HK-2 (cell line): ENCODE measurements at regions not wholly inside any gene's neighbourhood (a gene's known extent, or its start where the extent isn't known, plus 50 kb on each side); places are given as distances from the start of the nearest gene placed in this dataset.

ENCODE experiments used
- DNase-seq: peaks from one replicate; pipeline ENCODE4 v3.0.0-alpha.2; 2018; ENCODE audit not compliant: unreplicated experiment

DNA sequence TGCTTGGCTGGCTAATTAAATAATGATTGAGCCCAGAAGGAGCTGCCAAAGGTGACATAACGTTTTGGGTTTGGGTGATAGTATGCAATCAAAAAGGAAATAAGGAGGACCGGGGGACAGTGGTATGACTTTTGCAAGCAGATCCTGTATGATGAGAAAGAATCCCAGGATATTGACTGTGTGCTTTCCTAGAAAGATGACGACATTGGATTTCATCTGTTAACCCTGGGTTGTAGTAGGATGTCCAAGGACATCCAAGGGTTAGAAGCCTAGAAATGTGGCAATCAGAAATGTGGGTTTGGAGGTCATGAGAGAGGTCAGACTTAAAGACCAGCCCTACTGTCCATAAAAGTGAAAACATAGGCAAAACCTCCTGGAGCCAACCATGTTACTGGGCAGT lies 50.3 kb upstream of the HMHB1 start:
- no peak for DNase-seq

DNA sequence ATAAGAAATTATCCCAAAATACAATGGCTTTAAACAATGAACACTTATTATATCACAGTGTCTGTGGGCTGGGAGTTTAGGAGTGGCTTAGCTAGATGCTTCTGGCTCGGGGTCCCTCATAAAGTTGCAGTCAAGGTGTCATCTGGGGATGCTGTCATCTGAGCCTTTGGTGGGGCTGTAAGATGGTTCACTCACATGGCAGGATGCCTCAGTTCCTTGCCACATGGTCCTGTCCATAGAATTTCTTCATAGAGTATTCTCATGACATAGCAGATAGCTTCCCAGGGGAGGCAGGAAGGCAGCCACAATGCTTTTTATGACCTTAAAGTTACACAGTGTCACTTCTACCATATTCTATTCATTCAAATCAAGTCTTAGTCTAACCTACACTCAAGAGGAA lies 51.2 kb upstream of the HMHB1 start:
- no peak for DNase-seq

DNA sequence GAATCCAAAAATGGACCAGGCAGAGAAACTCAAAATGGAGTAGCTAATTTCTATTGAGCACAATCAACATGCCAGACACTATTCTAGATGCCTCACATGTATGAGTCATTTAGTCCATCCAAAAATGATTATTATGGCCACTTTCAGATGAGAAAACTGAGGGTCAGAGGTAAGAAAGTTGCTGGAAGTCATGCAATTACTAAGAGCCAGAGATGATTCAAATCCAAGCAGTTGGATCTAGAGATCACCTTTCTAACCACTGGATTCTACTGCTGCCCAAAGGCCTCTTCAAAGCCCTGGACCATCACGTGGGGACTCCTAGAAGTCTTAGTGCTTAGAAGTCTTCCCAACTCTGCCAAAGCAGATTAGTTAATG lies 51.8 kb upstream of the HMHB1 start:
- DNase-seq: no peak

DNA sequence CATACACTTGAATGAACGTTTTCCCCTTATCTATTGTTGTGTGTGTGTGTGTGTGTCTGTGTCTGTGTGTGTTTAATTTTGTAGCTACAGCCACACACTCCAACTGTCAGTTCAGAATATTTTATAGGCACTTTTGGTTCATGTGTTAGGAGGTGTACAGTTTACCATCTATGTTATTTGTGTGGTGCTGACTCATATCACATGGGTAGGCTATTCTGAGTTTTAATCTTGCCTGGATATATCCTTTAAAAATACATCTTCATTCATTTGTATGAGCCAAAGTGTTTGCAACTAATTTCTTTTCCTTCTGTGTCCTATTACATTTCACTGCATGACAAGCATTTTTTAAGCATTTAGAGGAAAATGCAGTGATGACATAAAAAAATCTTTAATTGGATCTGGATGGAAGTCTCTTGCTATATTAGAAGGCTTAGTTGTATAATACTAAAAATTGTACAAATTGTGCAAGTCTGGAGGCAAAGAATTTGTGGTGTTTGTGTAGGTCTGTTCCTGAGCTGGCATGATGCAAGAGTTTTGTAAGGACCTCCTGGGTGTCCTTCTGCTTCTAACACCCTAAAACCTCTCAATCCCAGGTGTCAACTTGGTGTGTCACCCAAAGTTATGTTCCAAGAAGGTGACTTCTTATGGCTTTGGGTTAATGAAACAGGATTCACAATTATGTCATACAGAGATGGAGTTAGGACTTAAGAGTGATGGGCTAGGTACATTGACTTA lies 52.4 kb upstream of the HMHB1 start:
- no peak for DNase-seq

DNA sequence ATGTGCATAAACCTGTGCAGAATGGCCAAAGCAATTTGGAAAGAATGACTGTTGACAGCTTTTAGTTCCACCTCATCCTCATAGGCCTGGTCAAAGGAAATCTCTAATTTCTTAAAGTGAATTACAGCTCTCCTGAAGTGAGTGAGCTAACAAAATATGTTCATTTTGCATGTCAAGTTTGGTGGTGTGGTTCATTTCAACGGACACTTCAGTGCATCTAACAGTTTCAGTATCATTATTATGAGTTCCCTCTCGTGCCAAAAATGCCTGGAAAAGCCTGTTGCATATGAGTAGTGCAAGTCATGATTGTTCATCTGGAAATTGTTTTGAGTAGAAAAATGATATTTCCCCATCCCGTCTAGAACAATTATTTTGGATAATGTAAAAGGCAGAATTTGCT lies 53.2 kb upstream of the HMHB1 start:
- DNase-seq: no peak

DNA sequence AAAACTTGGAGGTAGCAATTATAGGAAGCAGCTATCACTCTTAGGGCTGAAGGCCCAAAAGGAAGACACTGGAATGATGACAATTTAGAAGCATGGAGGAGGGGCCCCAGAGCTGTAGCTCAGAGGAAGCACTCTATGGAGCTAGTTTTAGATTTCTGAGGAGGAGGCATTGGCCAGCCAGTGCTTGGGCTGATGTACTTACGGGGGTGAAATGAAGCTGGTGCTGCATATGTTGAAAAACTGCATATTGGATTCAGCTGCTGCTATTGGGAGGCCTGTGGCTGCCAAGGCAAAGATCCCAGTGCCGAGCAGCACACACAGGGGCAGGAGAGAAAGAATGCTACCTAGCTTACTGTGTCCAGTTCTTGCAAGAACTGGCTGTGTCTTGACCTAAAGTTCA lies 53.9 kb upstream of the HMHB1 start:
- DNase-seq: no peak

DNA sequence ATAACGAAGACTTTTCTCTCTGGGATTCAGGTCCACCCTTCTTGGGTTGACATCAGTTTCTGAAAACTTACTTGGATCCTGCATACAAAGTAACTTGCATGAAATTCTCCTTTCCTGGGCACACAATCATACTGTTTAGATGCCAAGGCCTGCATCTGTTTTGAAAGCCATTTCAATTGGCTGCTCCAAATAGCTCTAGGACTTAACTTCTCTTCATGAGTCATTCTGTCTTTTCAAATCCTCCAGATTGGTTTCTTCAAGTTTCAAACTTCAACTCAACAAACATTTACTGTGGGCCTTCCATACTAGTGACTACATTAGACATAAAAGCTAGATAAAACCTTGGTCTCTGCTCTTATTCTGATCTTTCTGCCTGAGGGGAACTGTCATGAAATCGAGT lies 54.8 kb upstream of the HMHB1 start:
- DNase-seq: no peak

DNA sequence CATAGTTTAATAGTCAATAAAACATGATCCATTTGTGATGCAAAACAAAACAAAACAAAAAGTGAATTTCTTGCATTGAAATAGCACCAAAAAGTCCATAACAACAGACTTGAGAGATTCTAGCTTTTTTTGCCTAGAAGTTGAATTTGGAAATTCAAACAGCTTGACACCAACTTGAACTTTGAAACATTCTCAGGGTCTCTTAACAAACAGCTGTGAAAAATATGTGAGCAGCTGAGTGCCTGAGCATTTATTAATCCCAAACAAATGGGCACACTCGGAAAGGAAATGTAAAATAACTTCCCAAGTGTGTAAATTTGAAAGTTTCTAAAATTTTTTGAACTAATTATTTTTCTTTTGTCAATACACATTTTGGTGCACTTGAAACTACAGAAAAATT lies 56.0 kb upstream of the HMHB1 start:
- DNase-seq: no peak

DNA sequence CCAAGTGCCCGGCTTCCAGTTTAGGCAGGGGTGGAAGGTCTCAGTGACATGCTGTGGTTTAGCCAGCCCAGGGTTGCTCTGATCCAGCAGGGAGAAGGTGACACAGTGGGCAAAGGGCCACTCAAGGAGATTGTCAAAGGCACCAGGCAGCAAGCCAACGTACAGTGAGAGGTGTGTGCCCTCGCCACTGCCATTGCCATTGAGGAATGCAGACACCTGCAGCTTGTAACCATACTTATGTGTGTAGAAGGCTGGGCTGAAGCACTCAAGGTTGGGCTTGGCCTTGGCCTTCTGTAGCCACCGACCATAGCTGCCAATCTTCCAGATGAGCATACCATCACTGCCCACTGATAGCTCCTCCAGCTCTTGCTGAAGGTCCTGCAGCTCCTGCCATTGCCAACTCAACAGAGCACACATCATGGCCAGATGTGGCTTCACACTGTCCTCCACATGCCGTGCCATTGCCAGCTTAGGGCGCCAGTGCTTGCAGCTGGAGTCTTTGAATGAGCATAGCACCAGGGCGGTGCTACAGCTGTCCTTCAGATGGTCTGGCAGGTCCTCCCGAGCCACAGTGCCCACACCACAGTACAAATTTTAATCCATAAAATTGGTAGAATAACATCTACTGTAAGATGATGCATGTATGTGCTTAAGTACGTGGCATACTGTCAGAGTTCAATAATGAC lies 59.7 kb upstream of the HMHB1 start:
- no peak for DNase-seq

DNA sequence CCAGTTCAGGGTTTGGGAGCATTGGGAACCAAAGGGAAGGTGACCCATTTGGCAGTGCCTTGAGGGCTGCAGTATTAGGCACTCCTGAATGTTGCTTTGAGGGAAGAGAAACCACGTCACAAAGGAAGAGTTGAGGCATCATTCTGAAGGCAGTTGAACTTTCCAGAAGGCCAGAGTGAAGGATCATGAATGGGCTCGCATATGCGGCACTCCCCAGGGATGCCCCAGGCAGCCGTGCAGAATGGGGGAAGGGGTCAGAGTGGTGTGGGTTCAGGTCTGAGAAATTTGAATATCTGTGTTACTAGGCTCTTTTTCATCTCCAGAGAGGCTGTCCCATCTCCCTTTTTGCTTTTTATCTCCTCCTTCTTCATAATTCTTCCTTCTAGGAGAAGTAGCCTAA lies 60.6 kb upstream of the HMHB1 start:
- no peak for DNase-seq

DNA sequence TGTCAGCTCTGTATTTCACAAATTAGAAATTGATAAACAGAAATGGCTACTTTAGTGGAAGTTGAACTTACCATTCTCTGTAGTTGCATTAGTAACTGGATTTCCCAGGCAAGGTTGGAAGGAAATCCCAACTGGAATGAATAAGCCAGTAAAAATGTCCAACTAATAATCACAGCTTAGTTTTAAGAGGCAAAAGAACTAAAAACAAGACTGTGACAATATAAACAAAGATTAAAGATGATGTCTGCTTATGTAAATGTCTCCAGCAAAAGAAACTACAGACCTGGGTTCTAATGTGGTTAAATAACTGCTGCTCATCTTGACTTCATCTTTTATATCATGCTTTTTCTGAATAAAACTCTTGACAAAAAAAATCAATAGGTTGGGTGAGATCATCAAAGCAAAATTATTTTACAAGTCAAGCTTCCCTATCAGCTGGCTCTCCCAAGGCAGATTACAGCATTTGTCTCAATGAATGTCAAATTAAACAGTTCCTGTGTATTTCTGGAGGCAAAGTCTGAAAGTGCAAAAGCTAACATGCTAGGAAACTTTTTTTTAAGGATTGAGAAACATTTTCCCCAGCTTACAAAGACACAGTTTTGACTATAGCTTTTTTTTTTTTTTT lies 62.3 kb upstream of the HMHB1 start:
- DNase-seq: no peak

DNA sequence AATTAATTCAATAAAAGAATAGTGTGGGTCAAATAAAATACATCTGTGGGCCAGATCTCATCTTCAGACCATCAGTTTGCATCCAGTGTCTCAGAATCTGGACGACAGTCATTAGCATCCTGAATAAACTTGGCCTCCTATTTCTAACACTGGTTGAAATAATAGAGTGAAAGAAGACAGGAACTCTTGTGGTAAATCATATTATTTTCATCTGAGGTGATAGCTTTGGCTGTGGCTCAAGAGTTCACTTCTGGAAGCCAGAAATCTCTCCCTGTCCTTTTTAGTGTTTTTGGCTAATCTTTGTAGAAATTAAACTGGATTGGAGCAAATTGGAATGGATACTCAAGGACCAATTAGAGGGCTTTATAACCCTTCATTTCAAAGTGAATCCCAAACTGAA lies 63.4 kb upstream of the HMHB1 start:
- DNase-seq: no peak

DNA sequence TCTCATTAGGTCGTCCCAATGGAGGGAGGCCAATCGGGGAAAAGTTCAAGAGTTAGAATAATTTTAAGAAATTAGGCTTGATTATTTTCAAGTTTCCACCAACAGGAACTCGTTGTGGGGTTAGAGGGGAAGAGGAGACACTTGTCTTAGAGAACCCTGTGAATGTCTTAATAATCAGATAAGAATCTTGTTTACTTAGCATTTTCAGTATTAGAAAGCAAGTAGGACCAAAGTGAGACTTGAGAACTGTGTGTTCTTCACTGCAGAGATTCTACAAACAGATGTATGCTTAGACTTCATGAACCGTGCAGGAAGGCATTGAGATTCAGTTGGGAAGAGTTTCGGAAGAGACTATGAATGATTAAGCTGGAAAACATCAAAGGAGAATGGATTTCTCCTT lies 69.0 kb upstream of the HMHB1 start:
- no peak for DNase-seq

DNA sequence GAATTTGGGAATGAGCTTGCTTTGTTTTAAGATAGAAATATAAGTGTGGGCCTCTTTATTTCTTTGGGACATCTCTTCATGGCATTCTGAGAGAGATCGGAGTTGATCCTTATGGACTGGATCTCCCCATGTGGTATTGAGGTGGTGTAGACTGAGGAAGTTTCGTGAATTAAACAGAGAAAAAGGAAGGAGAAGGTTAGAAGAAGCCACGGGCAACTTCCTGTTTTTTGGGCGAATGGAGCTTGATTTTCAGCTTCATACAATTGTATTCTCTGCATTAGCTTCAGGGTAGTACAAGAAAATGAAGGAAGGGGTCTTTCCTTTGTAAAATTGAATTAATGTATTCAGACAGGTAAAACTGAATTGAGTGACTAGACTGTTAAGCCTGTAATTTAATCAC lies 70.5 kb upstream of the HMHB1 start:
- DNase-seq: no peak

DNA sequence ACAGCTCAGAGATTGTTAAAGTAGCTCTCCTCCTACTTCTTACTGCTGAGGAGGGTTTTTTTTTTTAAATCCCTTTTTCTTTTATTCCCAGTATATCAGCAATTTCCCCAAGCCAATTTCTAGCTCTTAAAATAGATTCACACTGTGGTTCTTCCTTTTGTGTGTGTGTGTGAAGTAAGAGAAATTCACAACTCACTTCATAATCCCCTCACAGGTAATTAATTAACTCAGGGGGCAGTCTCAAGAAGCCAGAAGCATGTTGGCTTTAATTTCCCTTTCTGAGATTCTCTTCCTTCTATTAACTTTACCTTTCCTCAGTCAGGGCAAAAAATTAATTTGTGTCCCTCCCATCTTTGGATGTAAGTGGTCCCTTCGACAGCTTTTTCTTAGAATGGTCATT lies 71.0 kb upstream of the HMHB1 start:
- DNase-seq: no peak

DNA sequence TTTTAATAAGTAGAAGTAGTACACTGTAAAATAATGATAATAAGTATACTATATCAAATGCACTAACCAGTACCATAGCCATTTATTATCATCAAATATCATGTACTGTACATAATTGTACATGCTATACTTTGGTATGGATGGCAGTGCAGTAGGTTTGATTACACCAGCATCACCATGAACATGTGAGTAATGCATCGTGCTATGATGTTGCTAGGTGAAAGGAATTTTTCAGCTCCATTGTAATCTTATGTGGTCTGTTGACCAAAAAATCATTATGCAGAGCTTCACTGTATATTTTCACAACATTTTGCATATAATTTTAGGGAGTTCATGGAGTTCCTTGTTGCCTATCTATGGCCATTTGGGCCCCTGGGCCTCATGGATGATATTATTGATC lies 72.2 kb upstream of the HMHB1 start:
- DNase-seq: no peak

DNA sequence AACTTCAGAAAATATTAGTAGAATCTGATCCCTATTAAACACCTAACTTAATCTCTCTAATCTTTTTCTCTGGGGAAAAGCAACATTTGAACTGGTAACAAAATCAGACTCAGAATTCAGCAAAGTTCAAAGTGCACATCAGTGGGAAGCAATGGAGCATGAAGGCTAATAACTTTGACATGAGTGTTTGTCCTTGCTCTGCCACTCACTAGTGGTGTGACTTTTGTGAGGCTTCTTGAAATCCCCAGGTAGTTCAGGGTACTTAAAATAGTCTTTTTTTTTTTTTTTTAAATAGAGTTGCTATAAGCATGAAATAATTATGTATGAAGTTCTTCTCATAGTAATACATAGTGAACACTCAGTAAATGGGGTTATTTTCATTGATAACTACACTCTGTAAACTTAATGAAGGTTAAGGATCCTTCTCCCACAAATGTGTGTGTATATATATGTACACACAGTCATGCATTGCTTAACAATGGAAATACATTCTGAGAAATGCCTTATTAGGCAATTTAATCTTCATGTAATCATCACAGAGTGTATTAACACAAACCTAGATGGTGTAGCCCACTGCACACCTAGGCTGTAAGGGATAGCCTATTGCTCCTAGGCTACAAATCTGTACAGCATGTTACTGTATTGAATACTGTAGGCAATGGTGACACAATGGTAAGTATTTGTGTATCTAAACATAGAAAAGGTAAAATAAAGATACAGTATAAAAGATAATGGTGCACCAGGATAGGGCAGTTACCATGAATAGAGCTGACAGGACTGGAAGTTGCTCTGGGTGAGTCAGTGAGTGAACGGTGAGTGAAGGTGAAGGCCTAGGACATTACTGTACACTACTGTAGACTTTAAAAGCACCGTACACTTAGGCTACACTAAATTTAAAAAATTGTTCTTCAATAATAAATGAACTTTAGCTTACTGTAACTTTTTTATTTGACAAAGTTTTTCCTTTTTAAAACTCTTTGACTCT lies 73.3 kb upstream of the HMHB1 start:
- DNase-seq: no peak

DNA sequence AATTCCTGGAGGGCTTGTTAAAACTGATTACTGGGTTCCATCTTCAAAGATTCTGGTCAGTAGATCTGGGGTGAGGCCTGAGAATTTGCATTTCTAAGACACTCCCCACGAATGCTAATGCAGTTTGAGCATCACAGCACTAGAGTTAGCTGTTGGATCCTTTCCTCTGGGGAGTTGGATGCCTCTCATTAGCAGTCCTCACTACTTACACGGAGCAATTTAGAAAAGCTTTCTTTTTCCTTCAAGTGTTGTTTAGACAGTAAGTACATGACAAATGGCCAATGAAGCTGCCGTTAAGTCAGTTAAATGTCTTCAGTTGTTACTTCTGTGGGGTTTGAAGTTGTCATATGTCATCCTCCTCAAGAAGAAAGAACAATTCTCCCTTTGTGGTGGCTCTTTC lies 74.9 kb upstream of the HMHB1 start:
- DNase-seq: no peak

DNA sequence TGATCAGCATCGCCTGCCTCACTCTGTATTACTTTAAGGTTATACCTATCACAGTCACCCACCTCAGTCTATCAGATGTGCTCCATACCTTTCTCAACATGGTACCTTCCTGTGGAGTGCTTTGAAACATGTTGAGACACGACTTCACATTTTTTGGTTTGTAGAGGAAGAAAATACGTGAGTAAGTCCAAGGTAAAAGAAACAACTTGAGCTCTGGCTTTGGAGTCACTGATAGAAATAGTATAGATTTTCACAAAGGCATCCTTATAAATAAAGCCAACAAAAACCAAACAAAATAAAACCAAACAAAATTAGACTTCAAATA lies 77.5 kb upstream of the HMHB1 start:
- DNase-seq: no peak

DNA sequence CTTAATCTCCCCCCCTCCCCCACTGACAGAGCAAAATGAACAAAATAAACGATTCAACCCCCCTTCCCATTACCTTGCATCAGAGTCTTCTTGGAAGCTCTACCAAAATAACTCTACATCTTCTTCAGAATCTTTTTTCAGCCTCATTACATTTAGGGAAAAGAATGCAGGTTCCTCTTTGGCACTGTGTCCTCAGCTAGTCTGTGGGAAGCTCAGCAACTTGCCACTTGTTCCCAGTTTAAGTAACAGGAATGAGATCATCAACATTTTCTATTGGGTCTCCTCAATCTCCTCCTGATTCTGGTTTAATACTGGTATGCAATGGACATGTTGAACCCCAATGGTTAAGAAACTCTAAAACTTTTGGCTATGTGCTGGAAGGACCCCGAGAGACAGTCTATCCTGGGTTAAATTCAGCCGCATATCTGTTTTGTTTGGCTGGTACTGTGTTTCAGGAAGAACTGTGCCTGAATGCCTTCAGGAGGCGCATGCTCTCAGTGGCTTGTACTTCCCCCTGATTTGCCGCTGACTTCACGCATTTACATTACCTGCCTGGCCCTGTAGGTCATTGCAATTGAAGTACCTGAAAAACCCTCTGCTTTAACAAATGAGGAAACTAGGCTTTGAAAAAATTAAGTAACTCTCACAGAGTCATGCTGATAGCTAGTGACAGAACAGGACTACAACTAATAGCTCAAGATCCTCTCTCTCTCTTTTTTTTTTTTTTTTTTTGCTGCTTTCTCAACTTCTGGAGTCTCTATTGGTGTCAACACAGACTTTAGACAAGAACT lies 78.1 kb upstream of the HMHB1 start:
- no peak for DNase-seq

DNA sequence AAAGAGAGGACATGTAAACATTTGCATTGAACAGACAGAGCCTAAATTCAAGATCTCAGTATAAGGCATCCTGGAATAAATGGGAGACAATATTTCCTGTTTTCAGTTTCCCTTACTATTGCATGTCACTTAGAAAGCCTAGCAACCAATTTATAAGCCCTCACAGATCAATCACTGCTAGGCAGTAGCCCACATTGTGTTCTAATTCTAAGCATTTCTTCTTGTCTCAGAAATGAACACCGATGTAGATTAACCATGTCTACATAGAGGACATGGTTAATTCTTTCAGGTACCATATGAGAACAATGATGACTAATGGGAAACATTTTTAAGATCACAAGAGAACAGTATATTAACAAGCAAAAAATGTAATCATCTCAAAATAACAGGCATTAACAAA lies 79.6 kb upstream of the HMHB1 start:
- no peak for DNase-seq
